NCI-H1105 (cell line): ENCODE measurements at regions not wholly inside any gene's neighbourhood (a gene's known extent, or its start where the extent isn't known, plus 50 kb on each side); places are given as distances from the start of the nearest gene placed in this dataset.
"Not testable (repeated sequence)": the region's sequence is repeated elsewhere in the genome, so short reads cannot be mapped to it uniquely, and the experiment has no call there.

Source experiments
- DNase-seq: peaks from one replicate; lab custom pipeline; 2025; lab: John Stamatoyannopoulos, UW

DNA sequence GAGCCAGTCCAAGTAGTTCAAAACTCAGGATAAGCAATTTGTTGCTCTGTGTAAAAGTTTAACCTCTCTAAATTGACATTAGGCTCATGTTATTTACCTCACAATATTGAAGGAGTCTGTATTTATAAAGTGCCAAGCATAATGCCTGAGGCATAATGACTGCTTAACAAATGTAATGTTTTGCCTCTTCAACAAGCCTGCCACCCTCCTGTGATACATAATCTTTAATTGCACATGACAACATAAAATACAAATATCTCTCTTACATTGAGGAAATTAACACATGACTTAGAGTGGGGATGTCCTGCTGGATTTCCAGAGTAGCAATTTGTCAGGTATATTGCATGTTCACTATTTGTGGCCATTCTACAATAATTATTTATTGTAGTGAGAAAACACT is 469.2 kb upstream of the ANO5 start:
- peak; percentile 69 for DNase-seq

DNA sequence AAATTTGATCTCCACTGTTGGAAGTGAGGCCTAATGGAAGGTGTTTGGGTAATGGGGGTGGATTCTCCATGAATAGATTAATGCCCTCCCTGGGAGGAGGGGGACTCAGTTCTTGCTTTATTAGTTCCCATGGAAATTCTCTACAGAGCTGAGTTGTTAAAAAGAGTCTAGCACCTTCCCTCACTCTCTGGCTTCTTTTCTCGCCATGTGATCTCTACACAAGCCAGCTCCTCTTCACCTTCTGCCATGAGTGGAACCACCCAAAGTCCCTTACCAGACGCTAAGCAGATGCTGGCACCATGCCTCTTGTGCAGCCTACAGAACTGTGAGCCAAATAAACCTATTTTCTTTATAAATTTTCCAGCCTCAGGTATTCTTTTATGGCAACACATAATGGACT is 465.8 kb upstream of the ANO5 start:
- DNase-seq = no peak

DNA sequence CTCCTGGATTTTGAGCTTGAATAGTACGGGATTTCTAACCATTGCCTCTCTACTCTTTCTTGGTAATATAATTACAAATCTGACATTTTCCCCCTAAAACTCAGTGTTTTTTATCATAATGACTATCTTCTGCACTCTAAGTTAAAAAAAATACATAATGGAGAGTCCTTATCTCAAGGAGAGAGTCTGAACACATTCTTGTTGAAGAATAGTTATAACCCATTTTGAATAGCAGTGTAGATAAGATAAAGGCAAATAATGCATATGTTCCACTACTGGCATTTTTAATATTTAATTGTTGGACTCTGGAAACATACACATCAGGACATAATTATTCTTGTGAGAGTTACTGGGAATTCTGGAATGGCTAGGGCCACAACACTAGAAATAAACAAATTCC is 456.5 kb upstream of the ANO5 start:
- DNase-seq = no peak

DNA sequence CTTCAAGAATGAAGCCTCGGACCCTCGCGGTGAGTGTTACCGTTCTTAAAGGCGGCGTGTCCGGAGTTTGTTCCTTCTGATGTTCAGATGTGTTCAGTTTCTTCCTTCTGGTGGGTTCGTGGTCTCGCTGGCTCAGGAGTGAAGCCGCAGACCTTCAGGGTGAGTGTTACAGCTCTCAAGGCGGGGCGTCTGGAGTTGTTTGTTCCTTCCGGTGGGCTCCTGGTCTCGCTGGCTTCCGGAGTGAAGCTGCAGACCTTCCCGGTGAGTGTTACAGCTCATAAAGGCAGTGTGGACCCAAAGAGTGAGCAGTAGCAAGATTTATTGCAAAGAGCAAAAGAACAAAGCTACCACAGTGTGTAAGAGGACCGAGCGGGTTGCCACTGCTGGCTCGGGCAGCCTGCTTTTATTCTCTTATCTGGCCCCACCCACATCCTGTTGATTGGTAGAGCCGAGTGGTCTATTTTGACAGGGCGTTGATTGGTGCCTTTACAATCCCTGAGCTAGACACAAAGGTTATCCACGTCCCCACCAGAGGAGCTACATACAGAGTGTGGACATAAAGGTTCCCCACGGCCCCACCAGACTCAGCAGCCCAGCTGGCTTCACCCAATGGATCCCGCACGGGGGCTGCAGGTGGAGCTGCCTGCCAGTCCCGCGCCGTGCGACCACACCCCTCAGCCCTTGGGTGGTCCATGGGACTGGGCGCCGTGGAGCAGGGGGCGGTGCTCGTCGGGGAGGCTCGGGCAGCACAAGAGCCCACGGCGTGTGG is 440.2 kb upstream of the ANO5 start:
- DNase-seq = not testable (repeated sequence)

DNA sequence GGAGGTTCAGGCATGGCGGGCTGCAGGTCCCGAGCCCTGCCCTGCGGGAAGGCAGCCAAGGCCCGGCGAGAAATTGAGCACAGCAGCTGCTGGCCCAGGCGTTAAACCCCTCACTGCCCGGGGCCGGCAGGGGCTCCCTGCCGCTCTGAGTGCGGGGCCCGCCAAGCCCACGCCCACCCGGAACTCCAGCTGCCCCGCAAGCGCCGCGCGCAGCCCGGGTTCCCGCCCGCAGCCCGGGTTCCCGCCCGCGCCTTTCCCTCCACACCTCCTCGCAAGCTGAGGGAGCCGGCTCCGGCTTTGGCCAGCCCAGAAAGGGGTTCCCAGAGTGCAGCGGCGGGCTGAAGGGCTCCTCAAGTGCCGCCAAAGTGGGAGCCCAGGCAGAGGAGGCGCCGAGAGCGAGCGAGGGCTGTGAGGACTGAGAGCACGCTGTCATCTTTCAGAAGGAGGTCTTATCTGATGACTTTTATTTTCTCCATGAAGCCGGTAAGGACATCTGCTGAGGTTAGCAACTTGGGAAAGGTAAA is 439.6 kb upstream of the ANO5 start:
- DNase-seq = not testable (repeated sequence)

DNA sequence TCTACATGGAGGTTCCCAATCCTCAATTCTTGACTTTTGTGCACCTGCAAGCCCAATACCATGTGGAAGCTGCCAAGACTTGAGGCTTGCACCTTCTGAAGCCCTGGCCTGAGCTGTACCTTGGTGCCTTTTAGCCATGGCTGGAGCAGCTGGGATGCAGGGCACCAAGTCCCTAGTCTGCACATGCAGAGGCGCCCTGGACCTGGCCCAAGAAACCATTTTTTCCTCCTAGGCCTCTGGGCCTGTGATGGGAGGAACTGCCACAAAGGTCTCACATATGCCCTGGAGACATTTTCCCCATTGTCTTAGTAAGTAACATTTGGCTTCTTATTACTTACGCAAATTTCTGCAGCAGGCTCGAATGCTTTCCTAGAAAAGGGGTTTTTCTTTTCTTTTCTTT is 431.9 kb upstream of the ANO5 start:
- DNase-seq = no peak

DNA sequence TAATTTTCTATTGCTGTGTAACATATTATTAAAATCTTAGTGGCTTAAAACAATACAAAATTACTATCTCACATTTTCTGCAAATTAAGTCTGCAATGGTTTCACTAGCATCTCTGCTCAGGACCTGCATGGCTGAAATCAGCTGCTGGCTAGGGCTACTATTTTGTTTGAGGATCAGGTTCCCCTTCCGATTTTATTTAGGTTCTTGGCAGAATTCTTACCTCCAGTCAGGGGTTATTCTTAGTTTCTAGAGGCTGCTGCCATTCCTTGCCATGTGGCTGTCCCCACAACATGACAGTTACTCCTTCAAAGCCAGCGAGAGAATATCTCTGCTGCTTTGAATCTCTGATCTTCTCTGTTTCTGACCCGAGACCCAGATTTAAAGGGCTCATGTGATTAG is 424.5 kb upstream of the ANO5 start:
- DNase-seq = no peak

DNA sequence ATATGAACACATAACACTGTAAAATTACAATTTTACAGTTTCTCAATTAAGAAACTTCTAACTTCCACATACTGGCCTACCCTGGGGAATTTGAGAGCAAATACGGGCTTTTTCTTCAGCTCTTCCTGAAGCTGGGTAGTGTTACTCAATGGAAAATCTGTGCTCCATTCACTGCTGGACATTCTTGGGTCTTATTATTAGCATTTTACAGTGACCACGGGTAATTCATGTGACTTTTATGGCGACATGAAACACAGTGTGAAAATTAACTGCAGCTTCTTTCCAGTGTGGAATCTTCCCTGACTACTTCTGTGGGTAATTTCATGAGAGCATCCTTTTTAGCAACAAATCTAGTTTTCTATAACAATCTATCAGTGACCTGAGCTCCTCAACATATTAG is 423.7 kb upstream of the ANO5 start:
- DNase-seq = no peak

DNA sequence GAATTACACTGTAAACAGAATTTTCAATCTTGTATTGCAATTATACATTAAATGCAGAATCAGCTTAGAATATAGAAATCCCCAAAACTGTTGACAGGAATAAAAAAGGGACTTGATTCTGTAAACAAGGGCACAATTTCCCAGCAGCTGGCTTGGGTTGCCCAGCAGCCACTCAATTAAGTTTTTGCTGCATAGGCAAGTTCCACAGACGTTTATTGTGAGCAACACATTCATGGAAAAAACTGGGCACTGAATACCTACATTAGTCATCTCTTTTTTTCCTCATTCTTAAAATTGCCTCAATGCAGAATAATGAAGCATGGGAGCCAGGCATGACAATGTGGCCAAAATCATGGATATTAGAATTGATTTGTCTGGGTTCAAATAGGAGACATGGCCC is 421.8 kb upstream of the ANO5 start:
- DNase-seq = peak; percentile 40

DNA sequence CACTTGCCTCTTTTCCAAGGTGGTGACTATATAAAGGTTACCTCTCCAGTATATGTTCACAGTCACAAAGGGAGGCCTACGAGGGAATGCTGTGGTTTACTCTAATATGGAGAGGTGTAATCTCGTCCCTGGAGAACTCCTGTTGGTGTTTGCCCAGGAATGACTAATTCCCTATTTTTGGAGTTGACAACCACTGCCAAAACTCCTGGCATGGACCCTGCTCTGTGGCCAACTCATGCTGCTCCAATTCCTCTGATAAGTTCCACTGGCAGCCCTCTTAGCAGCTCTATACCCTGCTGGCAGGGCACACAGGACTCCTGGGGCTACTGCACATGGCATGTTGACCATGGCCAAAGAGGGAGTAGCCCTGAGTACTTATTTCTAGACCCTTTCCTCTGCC is 418.7 kb upstream of the ANO5 start:
- DNase-seq = no peak

DNA sequence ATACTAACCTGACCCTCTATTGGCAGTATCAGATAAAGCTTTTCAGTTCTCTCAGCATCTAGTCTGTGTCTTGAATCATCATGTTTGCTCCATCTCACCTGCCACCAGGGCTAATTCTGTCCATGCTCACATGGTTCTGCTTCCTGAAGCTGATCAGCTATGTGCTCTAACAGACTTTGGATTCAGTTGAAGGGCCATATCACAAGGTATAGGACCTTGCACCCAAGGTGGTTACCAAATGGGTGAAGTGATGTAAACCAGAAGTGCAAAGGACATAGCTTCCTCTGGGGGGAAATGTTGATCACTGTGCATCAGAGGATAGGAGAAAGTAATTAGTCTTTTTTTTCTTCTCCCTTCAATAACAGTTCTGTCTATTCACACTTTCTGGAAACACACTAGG is 417.0 kb upstream of the ANO5 start:
- DNase-seq = no peak

DNA sequence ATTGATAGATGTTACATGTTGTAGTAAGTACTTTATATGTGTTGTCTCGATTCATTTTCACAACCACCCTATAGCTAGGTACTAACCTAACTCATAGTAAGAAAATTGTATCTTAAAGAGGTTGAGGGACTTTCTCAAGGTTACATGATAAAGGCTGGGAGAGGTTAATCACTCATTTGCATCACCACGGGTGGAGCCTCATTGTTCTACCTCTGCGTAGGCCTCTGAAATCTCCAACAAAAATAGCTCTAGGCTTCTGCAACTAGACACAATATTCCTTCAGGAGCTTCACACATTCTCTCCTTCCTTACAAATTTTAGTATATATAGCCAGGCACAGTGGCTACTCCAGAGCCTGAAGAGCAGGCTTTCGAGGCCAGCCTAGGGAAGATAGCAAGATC is 408.9 kb upstream of the ANO5 start:
- no peak for DNase-seq

DNA sequence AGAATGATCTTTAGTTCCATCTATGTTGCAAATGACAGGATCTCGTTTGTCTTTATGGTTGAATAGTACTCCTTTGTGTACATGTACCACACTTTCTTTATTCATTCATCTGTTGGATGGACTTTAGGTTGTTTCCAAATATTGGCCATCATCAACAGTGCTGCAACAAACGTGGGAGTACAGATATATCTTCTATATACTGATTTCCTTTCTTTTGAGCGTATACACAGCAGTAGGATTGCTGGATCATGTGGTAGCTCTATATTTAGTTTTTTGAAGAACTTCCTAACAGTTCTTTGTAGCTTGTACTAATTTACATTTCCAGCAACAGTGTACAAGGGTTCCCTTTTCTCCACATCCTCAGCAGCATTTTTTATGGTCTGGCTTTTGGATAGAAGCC is 407.5 kb upstream of the ANO5 start:
- DNase-seq = no peak

DNA sequence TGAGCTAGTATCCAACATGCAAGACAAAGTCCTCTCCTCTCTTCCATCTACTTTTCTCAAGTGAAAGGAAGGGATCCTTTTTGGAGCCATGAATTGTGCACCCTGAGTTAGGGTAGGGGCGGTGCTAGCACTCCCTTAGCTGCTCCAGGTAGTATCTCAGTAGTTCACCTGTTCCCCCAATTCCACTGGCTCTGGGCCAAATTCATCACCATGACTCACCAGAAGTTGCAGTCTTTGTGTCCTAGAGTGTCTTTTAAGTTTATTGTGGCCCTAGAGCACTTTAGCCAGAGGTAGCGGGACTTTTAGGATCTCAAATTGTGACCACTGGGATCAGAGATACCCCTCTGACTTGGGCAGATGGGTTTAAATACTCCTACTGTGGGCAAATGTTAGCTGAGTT is 398.6 kb upstream of the ANO5 start:
- DNase-seq = no peak

DNA sequence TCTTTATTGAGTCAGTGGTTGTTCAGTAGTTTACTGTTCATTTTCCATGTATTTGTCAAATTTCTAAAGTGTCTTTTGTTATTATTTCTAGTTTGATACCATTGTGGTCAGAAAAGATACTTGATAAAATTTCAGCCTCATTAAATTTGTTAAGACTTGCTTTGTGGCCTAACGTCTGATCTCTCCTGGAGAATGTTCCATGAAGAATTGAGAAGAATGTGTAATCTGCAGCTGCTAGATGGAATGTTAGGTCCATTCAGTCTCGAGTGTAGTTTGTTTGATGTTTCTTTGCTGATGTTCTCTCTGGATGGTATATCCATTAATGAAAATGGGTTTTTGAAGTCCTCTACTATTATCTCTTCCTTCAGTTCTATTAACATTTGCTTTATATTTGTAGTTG is 394.7 kb upstream of the ANO5 start:
- DNase-seq = no peak

DNA sequence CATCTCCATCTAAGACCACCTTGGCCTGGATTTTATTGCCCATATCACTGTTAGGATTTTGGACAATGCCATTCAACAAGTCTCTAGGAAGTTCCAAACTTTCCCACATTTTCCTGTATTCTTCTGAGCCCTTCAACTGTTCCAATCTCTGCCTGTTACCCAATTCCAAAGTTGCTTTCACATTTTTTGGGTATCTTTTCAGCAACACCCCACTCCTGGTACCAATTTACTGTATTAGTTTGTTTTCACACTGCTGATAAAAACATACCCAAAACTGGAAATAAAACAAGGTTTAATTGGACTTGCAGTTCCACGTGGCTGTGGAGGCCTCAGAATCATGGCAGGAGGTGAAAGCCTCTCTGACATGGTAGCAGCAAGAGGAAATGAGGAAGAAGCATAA is 388.4 kb upstream of the ANO5 start:
- DNase-seq = not testable (repeated sequence)

DNA sequence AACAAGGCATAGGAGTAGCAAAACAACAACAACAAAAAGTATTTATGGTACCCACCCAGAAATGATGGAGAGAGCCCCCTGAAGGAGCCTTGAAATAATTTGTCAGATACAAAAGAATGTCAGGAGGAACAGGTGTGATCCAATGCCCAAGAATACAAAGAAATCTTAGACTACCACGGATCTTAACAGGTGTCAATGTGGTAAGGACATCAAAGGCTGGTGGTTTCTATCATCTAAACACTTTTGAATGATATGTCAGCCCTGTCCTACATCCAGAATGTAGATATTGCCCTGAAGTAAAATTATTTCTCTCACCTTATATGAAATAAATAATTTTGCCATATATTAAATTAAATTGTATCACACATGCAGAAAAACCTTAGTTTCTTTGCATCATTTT is 386.4 kb upstream of the ANO5 start:
- DNase-seq = no peak

DNA sequence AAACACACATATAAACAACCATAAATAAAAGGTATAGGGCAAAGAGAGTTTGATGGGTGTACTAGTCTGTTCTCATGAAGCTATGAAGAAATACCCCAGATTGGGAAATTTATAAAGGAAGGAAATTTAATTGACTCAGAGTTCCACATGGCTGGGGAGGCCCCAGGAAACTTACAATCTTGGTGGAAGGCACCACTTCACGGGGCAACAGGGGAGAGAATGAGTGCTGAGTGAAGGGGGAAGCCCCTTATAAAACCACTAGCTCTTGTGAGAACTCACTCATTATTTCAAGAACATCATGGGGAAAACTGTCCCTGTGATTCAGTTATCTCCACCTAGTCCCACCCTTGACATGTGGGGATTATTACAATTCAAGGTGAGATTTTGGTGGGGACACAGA is 385.9 kb upstream of the ANO5 start:
- no peak for DNase-seq

DNA sequence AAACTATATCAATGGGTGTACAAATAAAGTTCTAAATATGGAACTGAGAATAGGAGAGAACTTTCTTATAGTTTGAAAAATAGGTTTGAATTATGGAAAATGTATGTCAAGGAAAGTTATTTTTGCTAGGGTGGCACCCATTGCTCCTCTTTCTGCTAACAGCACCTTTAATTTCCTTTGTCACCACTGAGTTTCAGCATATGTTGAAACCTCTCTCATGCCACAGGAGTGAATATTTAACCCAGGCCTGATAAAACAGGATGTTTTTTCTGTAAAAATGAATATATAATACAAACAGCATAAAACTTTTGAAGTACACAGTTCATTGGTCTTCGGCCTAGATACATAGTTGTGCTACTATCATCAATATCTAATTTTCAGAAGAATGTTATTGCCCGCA is 385.5 kb upstream of the ANO5 start:
- DNase-seq = no peak

DNA sequence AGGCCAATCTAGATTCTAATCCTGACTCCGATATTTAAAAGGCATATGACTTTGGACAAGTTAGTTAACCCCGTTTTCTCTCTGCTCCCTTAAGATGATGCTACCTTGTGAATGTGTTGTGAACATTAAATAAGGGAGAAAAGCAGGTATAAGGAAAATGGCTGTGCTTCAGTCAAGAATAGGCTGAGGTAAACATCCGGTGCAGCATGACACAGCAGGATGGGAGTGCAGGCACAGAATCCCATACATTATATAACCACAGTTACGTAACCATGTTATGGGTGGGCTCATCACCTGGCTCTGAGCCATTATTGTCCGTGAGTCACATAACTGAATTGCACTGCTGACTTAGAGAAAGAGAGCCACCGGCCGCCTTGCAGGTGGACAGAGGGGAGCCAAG is 382.2 kb upstream of the ANO5 start:
- DNase-seq = no peak

DNA sequence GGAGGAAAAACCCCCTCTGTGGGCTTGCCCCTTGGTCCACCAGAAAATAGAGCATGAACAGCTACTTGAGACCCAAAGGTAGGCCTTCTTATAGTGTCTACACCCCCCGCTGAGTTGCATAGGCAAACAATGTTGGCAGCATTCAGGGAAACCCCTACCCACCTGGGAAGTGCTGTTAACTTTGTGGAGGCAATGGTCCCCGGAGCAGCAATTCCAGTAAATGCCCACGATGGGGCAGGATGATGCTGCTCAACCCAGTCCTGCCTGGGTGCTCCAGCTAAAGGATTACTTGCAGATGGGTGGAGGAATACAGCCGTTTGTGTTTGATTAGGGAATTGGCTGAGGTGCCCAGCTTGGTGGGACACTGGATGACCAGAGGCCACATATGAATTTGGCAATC is 381.3 kb upstream of the ANO5 start:
- DNase-seq = no peak

DNA sequence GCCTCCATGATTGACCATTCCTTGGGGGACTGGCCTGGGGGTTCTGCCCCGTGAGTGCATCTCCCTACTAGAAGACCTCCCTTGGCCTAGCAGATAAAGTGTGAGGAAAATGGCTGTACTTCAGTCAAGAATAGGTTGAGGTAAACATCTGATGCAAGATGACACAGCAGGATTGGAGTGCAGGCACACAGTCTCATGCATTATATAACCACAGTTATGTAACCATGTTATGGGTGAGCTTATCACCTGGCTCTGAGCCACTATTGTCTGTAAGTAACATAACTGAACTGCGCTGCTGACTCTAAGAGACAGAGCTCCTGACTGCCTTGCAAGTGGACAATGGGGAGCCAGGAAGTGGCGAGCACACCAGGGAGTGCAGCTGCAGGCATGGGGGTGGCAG is 378.7 kb upstream of the ANO5 start:
- no peak for DNase-seq

DNA sequence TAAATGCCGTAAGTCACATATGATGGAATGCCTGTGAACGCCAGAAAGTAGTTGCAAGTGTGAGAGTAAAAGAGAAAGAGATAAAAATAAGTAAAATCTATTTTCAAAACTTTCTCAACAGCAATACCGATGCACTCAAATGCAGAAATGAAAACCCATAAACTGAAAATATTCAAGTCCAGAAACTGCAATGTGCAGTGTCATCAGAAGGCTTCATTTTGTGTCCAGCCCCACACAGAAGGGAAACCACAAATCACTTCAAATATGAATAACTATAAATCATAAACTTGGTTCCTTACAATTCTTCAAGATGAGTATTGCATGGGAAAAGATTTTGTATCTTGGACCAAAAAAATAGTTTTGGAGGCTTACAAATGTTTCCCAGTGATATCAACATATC is 375.2 kb upstream of the ANO5 start:
- DNase-seq = no peak

DNA sequence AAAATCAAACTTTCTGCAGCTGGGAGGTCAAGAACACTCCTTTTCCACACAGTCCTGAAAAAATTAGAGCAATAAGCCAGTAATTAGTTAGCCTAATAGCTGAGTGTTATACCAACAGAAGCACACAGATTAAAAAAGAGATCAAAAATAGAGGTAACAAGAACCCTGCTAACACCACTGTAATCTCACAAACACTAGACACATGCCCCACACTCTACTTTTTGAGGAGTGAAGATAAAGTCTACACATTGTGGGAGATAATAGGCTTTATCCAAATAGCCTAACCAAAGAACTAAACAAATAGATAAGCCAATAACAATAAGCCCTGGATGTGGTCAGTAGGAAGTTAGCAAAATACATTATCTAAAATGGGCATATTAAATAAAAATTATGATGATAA is 372.7 kb upstream of the ANO5 start:
- no peak for DNase-seq
